Left forelimb (tissue), 1 donor: ENCODE measurements at regions not wholly inside any gene's neighbourhood (a gene's known extent, or its start where the extent isn't known, plus 50 kb on each side); places are given as distances from the start of the nearest gene placed in this dataset.

Experiments used
- DNase-seq: peaks from one replicate; pipeline ENCODE4 v3.0.0-alpha.2; 2018; ENCODE audit warnings: low spot score

GRCh38 chr21:27314131-27314530, 347.2 kb upstream of the ADAMTS5 start:
- no peak for DNase-seq

- no peak for DNase-seq
These were observed 340.2 kb upstream of the ADAMTS5 start for GRCh38 chr21:27306791-27307775.

GRCh38 chr21:27306206-27306605, 339.3 kb upstream of the ADAMTS5 start:
- DNase-seq = no peak

GRCh38 chr21:27301220-27301619, 334.3 kb upstream of the ADAMTS5 start:
- DNase-seq = no peak

- no peak for DNase-seq
These were observed 333.9 kb upstream of the ADAMTS5 start for GRCh38 chr21:27300770-27301169.

- no peak for DNase-seq
These were observed 331.6 kb upstream of the ADAMTS5 start for GRCh38 chr21:27298465-27298864.

- no peak for DNase-seq
These were observed 326.4 kb upstream of the ADAMTS5 start for GRCh38 chr21:27293239-27293638.

GRCh38 chr21:27292783-27293182, 325.9 kb upstream of the ADAMTS5 start:
- no peak for DNase-seq

GRCh38 chr21:27292229-27292628, 325.3 kb upstream of the ADAMTS5 start:
- DNase-seq = no peak

- DNase-seq = no peak
These were observed 324.1 kb upstream of the ADAMTS5 start for GRCh38 chr21:27291006-27291405.

GRCh38 chr21:27290028-27290427, 323.1 kb upstream of the ADAMTS5 start:
- DNase-seq = no peak

- DNase-seq = no peak
These were observed 319.9 kb upstream of the ADAMTS5 start for GRCh38 chr21:27286760-27287159.

- no peak for DNase-seq
These were observed 310.2 kb upstream of the ADAMTS5 start for GRCh38 chr21:27277110-27277509.

- DNase-seq = no peak
These were observed 308.5 kb upstream of the ADAMTS5 start for GRCh38 chr21:27275294-27275927.

- DNase-seq = no peak
These were observed 302.8 kb upstream of the ADAMTS5 start for GRCh38 chr21:27269644-27270043.

GRCh38 chr21:27268290-27268689, 301.4 kb upstream of the ADAMTS5 start:
- DNase-seq = no peak

- no peak for DNase-seq
These were observed 299.1 kb upstream of the ADAMTS5 start for GRCh38 chr21:27265949-27266348.

GRCh38 chr21:27265492-27265891, 298.6 kb upstream of the ADAMTS5 start:
- DNase-seq = no peak

GRCh38 chr21:27261676-27262075, 294.8 kb upstream of the ADAMTS5 start:
- DNase-seq = no peak

- DNase-seq = no peak
These were observed 293.8 kb upstream of the ADAMTS5 start for GRCh38 chr21:27260728-27261127.

GRCh38 chr21:27258742-27259448, 292.0 kb upstream of the ADAMTS5 start:
- DNase-seq = no peak

GRCh38 chr21:27257908-27258556, 291.1 kb upstream of the ADAMTS5 start:
- DNase-seq = no peak
